HCT116 (cell line): ENCODE measurements at regions not wholly inside any gene's neighbourhood (a gene's known extent, or its start where the extent isn't known, plus 50 kb on each side); places are given as distances from the start of the nearest gene placed in this dataset.

ENCODE experiments used
- ATAC-seq: fragments of 200-7000 bp; cut with Tn5 transposase; 2 replicates; pipeline ENCODE4 v1.9.1; 2020; ENCODE audit warnings: mild to moderate bottlenecking, moderate library complexity
- BruUV-seq: library from RNA; stranded (reverse); fragments of 400-500 nt; replicated peaks from 2 replicates; lab custom pipeline; 2021; lab: Mats Ljungman, UMichigan
- CTCF ChIA-PET: fragments of 300-600 bp; sonication (Branson Sonifier 250); formaldehyde crosslinking; loops from one replicate; lab custom pipeline; 2021; ENCODE audit warnings: antibody characterized with exemption; lab: Charles Lee
- POLR2A ChIA-PET: fragments of 300-600, 350-600 bp; sonication (Branson Sonifier 250); formaldehyde crosslinking; loops from one replicate; lab custom pipeline; 2021; ENCODE audit warnings: antibody characterized with exemption; lab: Charles Lee
- RAD21 ChIA-PET, 2 experiments: fragments of 300-600 bp; sonication (Branson Sonifier 250); formaldehyde crosslinking; loops; one replicate each; lab custom pipeline; 2023; ENCODE audit warnings: low total read pairs in 2 of 2; ENCODE audit not compliant: uncharacterized antibody in 2 of 2, unreplicated experiment in 2 of 2, low non-redundant PET in 1 of 2; lab: Charles Lee
- DNase-seq: peaks from one replicate; pipeline ENCODE4 v3.0.0-alpha.2; 2010; ENCODE audit warnings: low read depth, low spot score
- H2AFZ ChIP-seq: fragments of 200-600 bp; shearing (Covaris generic), sonication (generic); 2 replicates; pipeline ENCODE4 v1.6.1; 2017; ENCODE audit warnings: low read depth, mixed run types, mixed read lengths, antibody characterized with exemption, low read length; ENCODE audit not compliant: poor library complexity, severe bottlenecking
- H3K27ac ChIP-seq: 2 replicates; pipeline ENCODE4 v1.5.1; 2012; ENCODE audit warnings: low read depth, low read length
- H3K27me3 ChIP-seq: fragments of 200-600 bp; sonication (generic); 2 replicates; pipeline ENCODE4 v1.6.1; 2016; ENCODE audit warnings: mixed run types, low read length, mixed read lengths; ENCODE audit not compliant: insufficient read depth
- H3K36me3 ChIP-seq, 2 experiments: fragments of 200-500 bp in 1 of 2; fragments of 200-600 bp in 1 of 2; sonication (Bioruptor generic) in 1 of 2; sonication (generic) in 1 of 2; 2 replicates each; pipeline versions ENCODE4 v1.5.1 to v1.6.1; 2014 to 2016; ENCODE audit warnings: low read length in 2 of 2, inconsistent platforms in 1 of 2, mixed read lengths in 1 of 2, mixed run types in 1 of 2; ENCODE audit not compliant: insufficient read depth in 2 of 2, control insufficient read depth in 1 of 2
- H3K4me1 ChIP-seq, 2 experiments: fragments of 200-600 bp in 1 of 2; sonication (generic) in 1 of 2; 2 replicates each; pipeline versions ENCODE4 v1.5.1 to v1.6.1; 2012 to 2017; ENCODE audit warnings: low read length in 2 of 2, inconsistent platforms in 1 of 2, mild to moderate bottlenecking in 1 of 2, mixed read lengths in 1 of 2, mixed run types in 1 of 2, moderate library complexity in 1 of 2; ENCODE audit not compliant: insufficient read depth in 2 of 2, control insufficient read depth in 1 of 2
- H3K4me2 ChIP-seq: fragments of 200-600 bp; sonication (generic); 2 replicates; pipeline ENCODE4 v1.6.1; 2017; ENCODE audit warnings: mixed run types, low read length, mixed read lengths
- H3K4me3 ChIP-seq, 2 experiments: fragments of 200-600 bp in 1 of 2; sonication (generic) in 1 of 2; replicated peaks in 1 of 2; 2 replicates each; pipeline ENCODE4 v1.5.1; 2011 to 2016; ENCODE audit warnings: low read length in 2 of 2, control low read depth in 1 of 2, low read depth in 1 of 2, mild to moderate bottlenecking in 1 of 2, mixed read lengths in 1 of 2, mixed run types in 1 of 2
- H3K79me2 ChIP-seq: fragments of 200-600 bp; sonication (generic); 2 replicates; pipeline ENCODE4 v1.6.1; 2017; ENCODE audit warnings: mild to moderate bottlenecking, mixed run types, low read length, moderate library complexity, mixed read lengths; ENCODE audit not compliant: insufficient read depth
- H3K9ac ChIP-seq: fragments of 200-600 bp; sonication (generic); 2 replicates; pipeline ENCODE4 v1.6.1; 2016; ENCODE audit warnings: low read length, mixed read lengths
- H3K9me2 ChIP-seq: fragments of 200-600 bp; sonication (generic), shearing (Covaris generic); 2 replicates; pipeline ENCODE4 v1.6.1; 2017; ENCODE audit warnings: mixed run types, mild to moderate bottlenecking, moderate library complexity; ENCODE audit not compliant: insufficient read depth
- H3K9me3 ChIP-seq, 2 experiments: fragments of 200-500 bp in 1 of 2; fragments of 200-600 bp in 1 of 2; sonication (Bioruptor generic) in 1 of 2; sonication (generic) in 1 of 2; 2 replicates each; pipeline ENCODE4 v1.6.1; 2014 to 2017; ENCODE audit warnings: low read length in 2 of 2, mixed read lengths in 2 of 2, inconsistent platforms in 1 of 2, low read depth in 1 of 2, mild to moderate bottlenecking in 1 of 2, mixed run types in 1 of 2, moderate library complexity in 1 of 2; ENCODE audit not compliant: control insufficient read depth in 1 of 2, insufficient read depth in 1 of 2
- H4K20me1 ChIP-seq: fragments of 200-600 bp; sonication (generic), shearing (Covaris generic); 2 replicates; pipeline ENCODE4 v1.6.1; 2017; ENCODE audit warnings: mixed run types, mild to moderate bottlenecking, moderate library complexity; ENCODE audit not compliant: insufficient read depth
- ATF3 ChIP-seq: IDR thresholded peaks from 2 replicates; pipeline ENCODE4 v1.6.1; 2012
- CTCF ChIP-seq, 3 experiments: fragments of 200-600 bp in 1 of 3; sonication (generic) in 1 of 3; IDR thresholded peaks in 2 of 3; conservative IDR thresholded peaks in 1 of 3; 2 replicates each; pipeline ENCODE4 v1.5.1; 2012 to 2017; ENCODE audit warnings: low read depth in 2 of 3, low read length in 2 of 3, antibody characterized with exemption in 1 of 3, borderline replicate concordance in 1 of 3, control low read depth in 1 of 3, mild to moderate bottlenecking in 1 of 3, mixed read lengths in 1 of 3, mixed run types in 1 of 3, moderate library complexity in 1 of 3; ENCODE audit not compliant: insufficient read depth in 1 of 3
- EGR1 ChIP-seq: IDR thresholded peaks from 2 replicates; pipeline ENCODE4 v1.6.1; 2012; ENCODE audit warnings: low read depth
- EZH2 ChIP-seq: fragments of 200-600 bp; sonication (generic); IDR thresholded peaks from 2 replicates; pipeline ENCODE4 v1.6.1; 2017; ENCODE audit warnings: antibody characterized with exemption, mixed run types
- FOSL1 ChIP-seq: IDR thresholded peaks from 2 replicates; pipeline ENCODE4 v1.6.1; 2012; ENCODE audit warnings: low read depth
- JUND ChIP-seq: IDR thresholded peaks from 2 replicates; pipeline ENCODE4 v1.6.1; 2012
- POLR2A ChIP-seq: IDR thresholded peaks from 2 replicates; pipeline ENCODE4 v1.7.0; 2011; ENCODE audit warnings: borderline replicate concordance; ENCODE audit not compliant: insufficient read depth, insufficient read length; ENCODE audit errors: extremely low read depth
- POLR2AphosphoS5 ChIP-seq: IDR thresholded peaks from 2 replicates; pipeline ENCODE4 v1.6.1; 2011; ENCODE audit warnings: mild to moderate bottlenecking, low read depth, low read length, moderate library complexity
- SIN3A ChIP-seq: IDR thresholded peaks from 2 replicates; pipeline ENCODE4 v1.6.1; 2012; ENCODE audit warnings: low read depth
- SP1 ChIP-seq: IDR thresholded peaks from 2 replicates; pipeline ENCODE4 v1.6.1; 2012; ENCODE audit warnings: low read depth
- TCF7L2 ChIP-seq: IDR thresholded peaks from 2 replicates; pipeline ENCODE4 v1.7.0; 2011; ENCODE audit warnings: borderline replicate concordance, inconsistent platforms; ENCODE audit not compliant: insufficient read depth, insufficient read length; ENCODE audit errors: extremely low read depth
- YY1 ChIP-seq: IDR thresholded peaks from 2 replicates; pipeline ENCODE4 v1.6.1; 2011; ENCODE audit warnings: low read length, low read depth, moderate library complexity, mild to moderate bottlenecking; ENCODE audit not compliant: insufficient replicate concordance; ENCODE audit errors: extremely low read depth
- ZBTB33 ChIP-seq: IDR thresholded peaks from 2 replicates; pipeline ENCODE4 v1.6.1; 2011; ENCODE audit warnings: mild to moderate bottlenecking, low read length, moderate library complexity; ENCODE audit not compliant: insufficient replicate concordance; ENCODE audit errors: extremely low read depth
- ZNF274 ChIP-seq: fragments of 200-500 bp; sonication (Bioruptor generic); IDR thresholded peaks from 2 replicates; pipeline ENCODE4 v1.6.1; 2014; ENCODE audit warnings: mild to moderate bottlenecking, low read depth, low read length, inconsistent platforms
- intact Hi-C: fragments of 100-400 bp; cut with micrococcal nuclease; formaldehyde crosslinking; loops from 2 replicates; pipeline ENCODE4 v1.10.0; 2022

- DNase-seq, result no peak
- Histone ChIP-seq H3K9ac (no peak overlapping the region), H3K36me3 (no peaks in the 10 kb centered on the region), H3K9me3 (no peaks in the 10 kb centered on the region), H3K9me2 (no peaks in the 10 kb centered on the region), H3K27me3 (no peaks in the 10 kb centered on the region), H3K4me3 (no peak overlapping the region), H3K79me2 (no peaks in the 10 kb centered on the region), H3K27ac (no peak overlapping the region), H2AFZ (no peak overlapping the region), H4K20me1 (no peaks in the 10 kb centered on the region), H3K4me1 (peaks cover 0 to 9% of the 10 kb centered on the region in 2 experiments; a peak in 2 of 4 replicates), H3K4me2 (no peak overlapping the region)
- no TSS peak for BruUV-seq
- TF ChIP-seq FOSL1 (no peak), ZNF274 (no peak), CTCF (IDR thresholded peaks at IDR 0.05 in 2 of 3, conservative IDR thresholded peaks at IDR 0.05 in 1 of 3; ENCODE audit: borderline replicate concordance in 1 of 3, insufficient read depth in 1 of 3, low read depth in 2 of 3, low read length in 2 of 3) (no peak), SIN3A (no peak), POLR2AphosphoS5 (no peak), YY1 (no peak), TCF7L2 (no peak), SP1 (no peak), EZH2 (no peak), POLR2A (no peak), ATF3 (no peak), ZBTB33 (no peak), JUND (no peak), EGR1 (no peak)
- ChIA-PET RAD21 (no interaction called here), POLR2A (no interaction called here), CTCF (no interaction called here)
- ATAC-seq, result no peak
- intact Hi-C loops, result no loop called here
These were observed 68.3 kb downstream of the NENF start for GRCh38 chr1:212500983-212501382.
